Peyer's patch (tissue), 4 donors: ENCODE measurements at regions not wholly inside any gene's neighbourhood (a gene's known extent, or its start where the extent isn't known, plus 50 kb on each side); places are given as distances from the start of the nearest gene placed in this dataset.

Experiments used
- DNase-seq, 3 donors: peaks; one replicate each; pipeline ENCODE4 v3.0.0-alpha.2; 2017 to 2019
- H3K27ac ChIP-seq, 4 donors: fragments of 200-600 bp; sonication (generic); one replicate each; pipeline ENCODE4 v1.5.1; 2016 to 2019
- H3K27me3 ChIP-seq, 2 donors: fragments of 200-600 bp; sonication (generic); one replicate each; pipeline ENCODE4 v1.5.1; 2019
- H3K36me3 ChIP-seq, 3 donors: fragments of 200-600 bp; sonication (generic); one replicate each; pipeline ENCODE4 v1.5.1; 2016 to 2019
- H3K4me1 ChIP-seq, 4 donors: fragments of 200-600 bp; sonication (generic); one replicate each; pipeline ENCODE4 v1.5.1; 2016 to 2019
- H3K4me3 ChIP-seq, 4 donors: fragments of 200-600 bp; sonication (generic); 1 replicate in 3 of 4; 2 replicates in 1 of 4; pipeline ENCODE4 v1.5.1; 2016 to 2019; ENCODE audit warnings: mild to moderate bottlenecking in 1 of 4
- H3K9me3 ChIP-seq, 4 donors: fragments of 200-600 bp; sonication (generic); one replicate each; pipeline ENCODE4 v1.5.1; 2016 to 2019; ENCODE audit warnings: mild to moderate bottlenecking in 1 of 4
- CTCF ChIP-seq, 6 experiments: fragments of 450-650 bp in 4 of 6; fragments of 200-600 bp in 2 of 6; sonication (generic) in 1 of 6; IDR thresholded peaks; one replicate each; pipeline ENCODE4 v1.5.1; 2017 to 2019; ENCODE audit warnings: antibody characterized with exemption in 6 of 6, mild to moderate bottlenecking in 3 of 6, moderate library complexity in 1 of 6
- POLR2A ChIP-seq, 2 donors: fragments of 450-650 bp; IDR thresholded peaks; one replicate each; pipeline ENCODE4 v1.5.1; 2017; ENCODE audit warnings: antibody characterized with exemption in 2 of 2, mild to moderate bottlenecking in 2 of 2, moderate library complexity in 2 of 2

- no peaks in the 10 kb centered on the region for H3K4me1 ChIP-seq
- no peaks in the 10 kb centered on the region for H3K36me3 ChIP-seq
- H3K4me3 ChIP-seq, result no peak overlapping the region
- no peaks in the 10 kb centered on the region for H3K9me3 ChIP-seq
- H3K27me3 ChIP-seq, result no peaks in the 10 kb centered on the region
- DNase-seq, result no peak
- no peak overlapping the region for H3K27ac ChIP-seq
- TF ChIP-seq POLR2A (IDR thresholded peaks at IDR 0.05), result no peak
- no peak for TF ChIP-seq CTCF (IDR thresholded peaks at IDR 0.05)
These were observed 216.7 kb downstream of the ABHD5 start for GRCh38 chr3:43907508-43907858.

DNA sequence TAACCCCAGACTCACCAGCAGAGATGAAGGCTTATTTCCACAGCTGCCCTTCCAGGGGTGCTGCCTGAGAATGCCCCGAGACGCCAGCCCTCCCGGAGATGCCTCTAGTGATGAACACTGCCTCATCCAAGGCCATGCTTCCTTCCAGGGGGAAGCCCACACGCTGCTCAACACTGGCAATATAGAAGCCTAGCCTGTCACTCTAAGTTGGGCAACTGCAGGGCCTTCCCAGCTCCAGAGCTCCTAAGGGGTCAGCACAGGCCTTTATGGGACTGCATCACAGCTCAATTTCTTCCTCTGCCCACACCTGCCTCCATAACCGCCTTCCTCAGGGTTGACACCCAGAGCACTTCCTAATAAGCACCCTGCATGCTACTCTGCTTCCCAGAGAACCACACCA, 217.7 kb downstream of the ABHD5 start:
- no peak for DNase-seq
- TF ChIP-seq POLR2A (IDR thresholded peaks at IDR 0.05) (no peak), CTCF (IDR thresholded peaks at IDR 0.05) (no peak)
- no peak overlapping the region for H3K4me3 ChIP-seq

DNA sequence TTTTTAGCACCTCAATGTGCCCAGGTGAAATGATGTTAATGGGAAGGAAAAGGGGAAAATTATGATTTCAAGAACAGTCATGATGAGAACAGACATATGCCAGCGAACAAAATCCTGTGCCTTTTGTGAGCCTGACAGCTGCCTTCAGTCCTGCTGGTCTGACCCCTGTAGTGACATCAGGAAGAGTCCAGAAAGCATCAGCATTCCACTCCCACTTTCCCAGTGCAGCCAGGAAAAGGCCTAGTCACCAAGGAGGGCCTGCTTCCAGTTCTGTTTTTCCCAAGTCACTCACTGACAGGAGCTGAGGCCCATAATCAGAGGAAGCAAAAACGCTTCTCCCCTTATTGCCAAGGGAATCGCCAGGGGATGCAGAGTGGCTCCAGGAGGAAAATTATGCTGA, 218.4 kb downstream of the ABHD5 start:
- Histone ChIP-seq H3K27me3 (no peaks in the 10 kb centered on the region), H3K27ac (no peak overlapping the region), H3K36me3 (no peaks in the 10 kb centered on the region), H3K9me3 (no peaks in the 10 kb centered on the region), H3K4me1 (no peaks in the 10 kb centered on the region), H3K4me3 (no peak overlapping the region)
- DNase-seq, result no peak
- TF ChIP-seq CTCF (IDR thresholded peaks at IDR 0.05), result no peak
- no peak for TF ChIP-seq POLR2A (IDR thresholded peaks at IDR 0.05)

More for the DNA sequence above, 217.7 kb downstream of the ABHD5 start:
- Histone ChIP-seq H3K36me3 (no peaks in the 10 kb centered on the region), H3K9me3 (no peaks in the 10 kb centered on the region), H3K4me1 (no peaks in the 10 kb centered on the region), H3K27me3 (no peaks in the 10 kb centered on the region), H3K27ac (no peak overlapping the region)

- no peak for DNase-seq
- TF ChIP-seq POLR2A (IDR thresholded peaks at IDR 0.05) (no peak), CTCF (IDR thresholded peaks at IDR 0.05) (no peak)
These were observed 220.0 kb downstream of the ABHD5 start for GRCh38 chr3:43910750-43911149.

GRCh38 chr3:43913036-43913948, 222.6 kb downstream of the ABHD5 start:
- H3K4me1 ChIP-seq, result no peaks in the 10 kb centered on the region
- H3K4me3 ChIP-seq, result no peak overlapping the region
- no peak overlapping the region for H3K27ac ChIP-seq
- no peaks in the 10 kb centered on the region for H3K36me3 ChIP-seq
- no peak for DNase-seq
- no peaks in the 10 kb centered on the region for H3K9me3 ChIP-seq
- TF ChIP-seq POLR2A (IDR thresholded peaks at IDR 0.05) (no peak), CTCF (IDR thresholded peaks at IDR 0.05) (no peak)
- H3K27me3 ChIP-seq, result no peaks in the 10 kb centered on the region

More at GRCh38 chr3:43910750-43911149, 220.0 kb downstream of the ABHD5 start:
- Histone ChIP-seq H3K9me3 (no peaks in the 10 kb centered on the region), H3K27me3 (no peaks in the 10 kb centered on the region), H3K36me3 (no peaks in the 10 kb centered on the region), H3K27ac (no peak overlapping the region), H3K4me3 (no peak overlapping the region), H3K4me1 (no peaks in the 10 kb centered on the region)
